ENCODE measurements at regions not wholly inside any gene's neighbourhood (a gene's known extent, or its start where the extent isn't known, plus 50 kb on each side); places are given as distances from the start of the nearest gene placed in this dataset.
"Not testable (repeated sequence)": the region's sequence is repeated elsewhere in the genome, so short reads cannot be mapped to it uniquely, and the experiment has no call there.

GRCh38 chr13:99086267-99087097 lies 108.6 kb upstream of the DOCK9 start:
- H3K4me1 ChIP-seq (replicated peaks in 1 of 2) = peaks cover 6 to 18% of the 10 kb centered on the region in 2 donors
- H3K36me3 ChIP-seq (replicated peaks in 1 of 2) = no peaks in the 10 kb centered on the region
- no peaks in the 10 kb centered on the region for H3K9me3 ChIP-seq (replicated peaks in 1 of 3)
- 0 to 1% (median 1%) methylated on average over 15 to 130 of the region's 130 CpGs; no CpG with 5 or more reads in 1 of the 4 donors for WGBS, 4 donors
- peak; percentile 54 to 69 (median 61) for DNase-seq
- peak overlapping the region in 3 of 4 donors; percentile 54 to 71 (median 65) for H3K4me3 ChIP-seq
- H3K27ac ChIP-seq = peak overlapping the region; percentile 74 to 92 (median 88)
- TF ChIP-seq, protein P1, sequence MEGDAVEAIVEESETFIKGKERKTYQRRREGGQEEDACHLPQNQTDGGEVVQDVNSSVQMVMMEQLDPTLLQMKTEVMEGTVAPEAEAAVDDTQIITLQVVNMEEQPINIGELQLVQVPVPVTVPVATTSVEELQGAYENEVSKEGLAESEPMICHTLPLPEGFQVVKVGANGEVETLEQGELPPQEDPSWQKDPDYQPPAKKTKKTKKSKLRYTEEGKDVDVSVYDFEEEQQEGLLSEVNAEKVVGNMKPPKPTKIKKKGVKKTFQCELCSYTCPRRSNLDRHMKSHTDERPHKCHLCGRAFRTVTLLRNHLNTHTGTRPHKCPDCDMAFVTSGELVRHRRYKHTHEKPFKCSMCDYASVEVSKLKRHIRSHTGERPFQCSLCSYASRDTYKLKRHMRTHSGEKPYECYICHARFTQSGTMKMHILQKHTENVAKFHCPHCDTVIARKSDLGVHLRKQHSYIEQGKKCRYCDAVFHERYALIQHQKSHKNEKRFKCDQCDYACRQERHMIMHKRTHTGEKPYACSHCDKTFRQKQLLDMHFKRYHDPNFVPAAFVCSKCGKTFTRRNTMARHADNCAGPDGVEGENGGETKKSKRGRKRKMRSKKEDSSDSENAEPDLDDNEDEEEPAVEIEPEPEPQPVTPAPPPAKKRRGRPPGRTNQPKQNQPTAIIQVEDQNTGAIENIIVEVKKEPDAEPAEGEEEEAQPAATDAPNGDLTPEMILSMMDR (IDR thresholded peaks at IDR 0.05) = peak in 1 of 6 experiments; percentile 19
- peak; percentile 29 to 31 for TF ChIP-seq POLR2A (IDR thresholded peaks at IDR 0.05)
- no peaks in the 10 kb centered on the region for H3K27me3 ChIP-seq
- intact Hi-C loops (cut with DNase I) = no loop called here

DNA sequence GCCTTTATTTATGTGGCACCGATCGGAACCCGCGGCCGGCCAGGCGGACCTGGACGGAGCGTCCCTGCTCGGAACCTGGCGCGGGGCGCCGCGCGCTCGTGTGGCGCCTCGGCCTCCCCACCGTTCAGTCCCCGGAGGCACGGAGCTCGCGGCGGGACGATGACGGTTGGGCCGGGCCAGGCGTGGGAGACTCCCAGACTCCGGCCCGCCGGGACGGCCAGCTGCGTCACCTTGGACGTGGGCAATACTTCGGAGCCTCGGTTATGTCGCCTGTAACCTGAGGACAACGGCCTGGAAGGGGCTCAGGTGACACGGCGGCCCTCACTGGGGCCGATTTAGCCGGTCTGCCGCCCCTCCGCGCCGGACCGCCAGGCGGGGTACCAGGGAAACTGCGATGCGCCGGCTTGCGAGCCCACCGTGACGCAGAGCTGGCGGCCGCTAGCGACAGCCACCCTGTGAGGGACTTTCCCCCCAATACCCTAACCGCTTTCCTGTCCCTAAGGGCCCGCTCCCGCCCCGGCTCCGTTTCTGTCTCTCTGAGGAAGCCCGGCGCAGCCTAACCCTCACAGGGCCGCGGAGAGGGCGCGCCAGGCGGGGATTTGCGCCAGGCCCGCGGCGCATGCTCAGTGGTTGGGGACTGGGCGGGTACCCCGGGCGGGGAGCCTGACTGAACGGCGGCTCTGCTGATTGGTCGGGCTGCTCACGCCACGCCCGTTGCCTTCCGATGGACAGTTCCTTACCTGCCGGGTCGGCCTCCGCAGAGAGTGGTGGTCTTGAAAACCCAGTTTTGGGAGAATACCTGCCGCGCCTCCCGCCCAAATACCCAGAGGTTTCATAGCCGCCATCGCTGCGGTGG lies 109.5 kb upstream of the DOCK9 start:
- peak; percentile 89 to 93 (median 90) for DNase-seq
- 0 to 1% (median 0%) methylated on average over 14 to 92 of the region's 92 CpGs for WGBS, 4 donors
- Histone ChIP-seq H3K4me1 (replicated peaks in 1 of 2) (peaks cover 6 to 18% of the 10 kb centered on the region in 2 donors), H3K9me3 (replicated peaks in 1 of 3) (no peaks in the 10 kb centered on the region), H3K27me3 (no peaks in the 10 kb centered on the region), H3K27ac (peak overlapping the region; percentile 74 to 92 (median 88)), H3K36me3 (replicated peaks in 1 of 2) (no peaks in the 10 kb centered on the region), H3K4me3 (peak overlapping the region; percentile 54 to 71 (median 67))
- TF ChIP-seq, protein P1 (IDR thresholded peaks at IDR 0.05) = peak in 4 of 6 experiments; percentile 20 to 41 (median 30)
- peak; percentile 66 to 83 for TF ChIP-seq POLR2A (IDR thresholded peaks at IDR 0.05)
- intact Hi-C loops (cut with DNase I) = no loop called here

DNA sequence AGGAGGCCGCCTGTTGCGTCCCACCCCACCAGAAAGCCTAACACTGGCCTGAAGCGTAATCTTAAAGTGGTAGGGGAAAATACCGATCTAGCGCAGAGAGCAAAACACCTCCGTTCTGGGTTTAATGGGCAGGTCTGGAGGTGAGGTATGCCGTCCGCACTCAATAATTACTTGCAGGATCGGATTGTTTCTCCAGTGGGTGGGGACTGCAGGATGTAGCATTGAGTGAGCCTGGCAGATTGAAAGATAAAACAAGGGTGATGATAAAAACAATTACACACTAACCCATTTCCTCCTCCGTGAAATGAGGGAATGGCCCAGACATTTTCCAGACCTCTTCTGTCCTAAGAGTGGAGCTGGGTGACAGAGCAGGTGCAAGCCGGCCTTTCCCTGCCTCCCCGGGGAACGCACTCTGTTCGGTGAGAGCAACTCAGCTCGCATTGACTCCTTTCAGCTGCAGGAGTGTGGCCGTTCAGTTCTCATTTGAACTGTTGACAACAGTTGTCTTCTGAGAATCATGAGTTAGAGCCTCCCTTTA lies 110.2 kb upstream of the DOCK9 start:
- Histone ChIP-seq H3K36me3 (replicated peaks in 1 of 2) (no peaks in the 10 kb centered on the region), H3K4me1 (replicated peaks in 1 of 2) (peaks cover 6 to 18% of the 10 kb centered on the region in 2 donors), H3K27me3 (no peaks in the 10 kb centered on the region), H3K27ac (peak overlapping the region; percentile 74 to 92 (median 88)), H3K4me3 (peak overlapping the region; percentile 54 to 71 (median 67)), H3K9me3 (replicated peaks in 1 of 3) (no peaks in the 10 kb centered on the region)
- intact Hi-C loops (cut with DNase I) = no loop called here
- peak in 1 of 7 donors; percentile 27 for DNase-seq
- TF ChIP-seq, protein P1 (IDR thresholded peaks at IDR 0.05) = no peak
- no peak for TF ChIP-seq POLR2A (IDR thresholded peaks at IDR 0.05)
- 15 to 21% (median 18%) methylated on average over 16 of the region's 16 CpGs for WGBS, 4 donors

- Histone ChIP-seq H3K36me3 (replicated peaks in 1 of 2) (no peaks in the 10 kb centered on the region), H3K9me3 (replicated peaks in 1 of 3) (no peaks in the 10 kb centered on the region), H3K27me3 (no peaks in the 10 kb centered on the region), H3K4me1 (replicated peaks in 1 of 2) (no peaks in the 10 kb centered on the region), H3K4me3 (no peak overlapping the region), H3K27ac (no peak overlapping the region)
- 87 to 97% (median 91%) methylated on average over 3 of the region's 3 CpGs for WGBS, 4 donors
- DNase-seq = no peak
- TF ChIP-seq POLR2A (IDR thresholded peaks at IDR 0.05) = no peak
- TF ChIP-seq, protein P1 (IDR thresholded peaks at IDR 0.05) = no peak
- intact Hi-C loops (cut with DNase I) = no loop called here
These were observed 106.7 kb upstream of the UBAC2 start for GRCh38 chr13:99093997-99094396.

- H3K27me3 ChIP-seq; H3K36me3 ChIP-seq (replicated peaks in 1 of 2); H3K27ac ChIP-seq; H3K4me3 ChIP-seq; DNase-seq; H3K4me1 ChIP-seq (replicated peaks in 1 of 2); intact Hi-C loops (cut with DNase I); H3K9me3 ChIP-seq (replicated peaks in 1 of 3): not testable (repeated sequence)
- WGBS, 4 donors = 37 to 64% (median 44%) methylated on average over 5 of the region's 5 CpGs
These were observed 98.8 kb upstream of the UBAC2 start for GRCh38 chr13:99101831-99102230.

Measured in adrenal gland (tissue), 9 donors.